Fibroblast of lung (primary cell): ENCODE measurements at regions not wholly inside any gene's neighbourhood (a gene's known extent, or its start where the extent isn't known, plus 50 kb on each side); places are given as distances from the start of the nearest gene placed in this dataset.

Source experiments
- EZH2 ChIP-seq: IDR thresholded peaks from 2 replicates; pipeline ENCODE4 v1.5.1; 2012; ENCODE audit warnings: low read length, control low read depth, mild to moderate bottlenecking; ENCODE audit errors: missing control alignments
- TF ChIP-seq, protein P1 (sequence below), 2 donors: IDR thresholded peaks in 1 of 2; conservative IDR thresholded peaks in 1 of 2; 1 replicate in 1 of 2; 2 replicates in 1 of 2; pipeline ENCODE4 v1.5.1; 2011 to 2012; ENCODE audit warnings: low read length in 2 of 2, control low read depth in 1 of 2, inconsistent platforms in 1 of 2, low read depth in 1 of 2, mild to moderate bottlenecking in 1 of 2

DNA sequence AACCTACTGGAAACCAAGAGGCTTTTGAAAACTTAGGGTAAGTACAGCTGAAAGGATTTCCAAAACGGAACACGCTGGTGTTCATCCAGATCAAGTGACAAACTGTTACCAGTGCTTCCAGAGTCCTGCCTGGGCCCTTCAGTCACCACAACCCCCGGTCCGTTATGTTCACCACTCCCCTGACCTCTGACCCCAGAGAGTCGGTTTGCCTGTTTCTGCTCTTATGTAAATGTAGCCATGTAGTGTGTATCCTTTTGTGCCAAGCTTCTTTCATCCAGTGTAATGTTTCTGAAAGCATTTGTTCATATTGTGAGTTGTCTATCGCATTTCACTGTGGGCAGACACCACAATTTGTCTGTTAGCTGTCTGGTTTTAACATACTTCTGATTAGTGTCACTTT, 217.5 kb downstream of the NCK2 start:
- TF ChIP-seq, protein P1, sequence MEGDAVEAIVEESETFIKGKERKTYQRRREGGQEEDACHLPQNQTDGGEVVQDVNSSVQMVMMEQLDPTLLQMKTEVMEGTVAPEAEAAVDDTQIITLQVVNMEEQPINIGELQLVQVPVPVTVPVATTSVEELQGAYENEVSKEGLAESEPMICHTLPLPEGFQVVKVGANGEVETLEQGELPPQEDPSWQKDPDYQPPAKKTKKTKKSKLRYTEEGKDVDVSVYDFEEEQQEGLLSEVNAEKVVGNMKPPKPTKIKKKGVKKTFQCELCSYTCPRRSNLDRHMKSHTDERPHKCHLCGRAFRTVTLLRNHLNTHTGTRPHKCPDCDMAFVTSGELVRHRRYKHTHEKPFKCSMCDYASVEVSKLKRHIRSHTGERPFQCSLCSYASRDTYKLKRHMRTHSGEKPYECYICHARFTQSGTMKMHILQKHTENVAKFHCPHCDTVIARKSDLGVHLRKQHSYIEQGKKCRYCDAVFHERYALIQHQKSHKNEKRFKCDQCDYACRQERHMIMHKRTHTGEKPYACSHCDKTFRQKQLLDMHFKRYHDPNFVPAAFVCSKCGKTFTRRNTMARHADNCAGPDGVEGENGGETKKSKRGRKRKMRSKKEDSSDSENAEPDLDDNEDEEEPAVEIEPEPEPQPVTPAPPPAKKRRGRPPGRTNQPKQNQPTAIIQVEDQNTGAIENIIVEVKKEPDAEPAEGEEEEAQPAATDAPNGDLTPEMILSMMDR (conservative IDR thresholded peaks at IDR 0.05 in 1 of 2, IDR thresholded peaks at IDR 0.05 in 1 of 2; ENCODE audit: low read depth in 1 of 2, low read length in 2 of 2): no peak
- TF ChIP-seq EZH2: no peak
